Ishikawa (cell line): ENCODE measurements at regions not wholly inside any gene's neighbourhood (a gene's known extent, or its start where the extent isn't known, plus 50 kb on each side); places are given as distances from the start of the nearest gene placed in this dataset.

Experiments
- CEBPB ChIP-seq: IDR thresholded peaks from 2 replicates; pipeline ENCODE4 v1.6.1; 2012
- CREB1 ChIP-seq: IDR thresholded peaks from 2 replicates; pipeline ENCODE4 v1.6.1; 2012; ENCODE audit warnings: low read depth
- EGR1 ChIP-seq: IDR thresholded peaks from 2 replicates; pipeline ENCODE4 v1.6.1; 2012
- EP300 ChIP-seq: IDR thresholded peaks from 2 replicates; pipeline ENCODE4 v1.6.1; 2012; ENCODE audit warnings: borderline replicate concordance
- FOXM1 ChIP-seq: IDR thresholded peaks from 2 replicates; pipeline ENCODE4 v1.6.1; 2012; ENCODE audit warnings: low read depth, borderline replicate concordance
- MAX ChIP-seq: IDR thresholded peaks from 2 replicates; pipeline ENCODE4 v1.6.1; 2012
- NFIC ChIP-seq: IDR thresholded peaks from 2 replicates; pipeline ENCODE4 v1.6.1; 2012
- RAD21 ChIP-seq: IDR thresholded peaks from 2 replicates; pipeline ENCODE4 v1.6.1; 2012; ENCODE audit warnings: low read depth
- REST ChIP-seq: IDR thresholded peaks from 2 replicates; pipeline ENCODE4 v1.6.1; 2012; ENCODE audit warnings: low read depth, mild to moderate bottlenecking
- TAF1 ChIP-seq: IDR thresholded peaks from 2 replicates; pipeline ENCODE4 v1.6.1; 2012; ENCODE audit warnings: low read depth, mild to moderate bottlenecking
- TCF12 ChIP-seq: IDR thresholded peaks from 2 replicates; pipeline ENCODE4 v1.6.1; 2012; ENCODE audit warnings: low read depth
- TEAD4 ChIP-seq: IDR thresholded peaks from 2 replicates; pipeline ENCODE4 v1.6.1; 2012
- USF1 ChIP-seq: IDR thresholded peaks from 2 replicates; pipeline ENCODE4 v1.6.1; 2012
- YY1 ChIP-seq: IDR thresholded peaks from 2 replicates; pipeline ENCODE4 v1.6.1; 2012; ENCODE audit warnings: low read depth
- ZBTB7A ChIP-seq: IDR thresholded peaks from 2 replicates; pipeline ENCODE4 v1.6.1; 2012; ENCODE audit warnings: low read depth

- no peak for TF ChIP-seq CEBPB
- no peak for TF ChIP-seq EP300
- TF ChIP-seq TEAD4 = no peak
- no peak for TF ChIP-seq CREB1
- TF ChIP-seq FOXM1 = no peak
- no peak for TF ChIP-seq USF1
- TF ChIP-seq TCF12 = no peak
- TF ChIP-seq EGR1 = no peak
- no peak for TF ChIP-seq NFIC
- no peak for TF ChIP-seq YY1
- TF ChIP-seq REST = no peak
- TF ChIP-seq TAF1 = no peak
- TF ChIP-seq RAD21 = no peak
- TF ChIP-seq MAX = no peak
- TF ChIP-seq ZBTB7A = no peak
Measured at GRCh38 chr2:6589150-6589549, 276.6 kb downstream of the CMPK2 start.

GRCh38 chr2:6590442-6590841 lies 275.3 kb downstream of the CMPK2 start:
- TF ChIP-seq FOXM1 = no peak
- TF ChIP-seq YY1 = no peak
- no peak for TF ChIP-seq CEBPB
- no peak for TF ChIP-seq RAD21

- TF ChIP-seq YY1 (no peak), CREB1 (no peak), NFIC (no peak), ZBTB7A (no peak), TEAD4 (no peak), CEBPB (no peak), TAF1 (no peak), EGR1 (no peak), EP300 (no peak), USF1 (no peak), FOXM1 (no peak), REST (no peak), MAX (no peak), TCF12 (no peak), RAD21 (no peak)
Measured at GRCh38 chr2:6602471-6602870, 263.2 kb downstream of the CMPK2 start.

- TF ChIP-seq RAD21 (no peak), TAF1 (no peak), CREB1 (no peak), TEAD4 (no peak), REST (no peak), EP300 (no peak), USF1 (no peak), TCF12 (no peak), ZBTB7A (no peak)
Measured at GRCh38 chr2:6605836-6606505, 259.7 kb downstream of the CMPK2 start.
